ENCODE measurements at regions not wholly inside any gene's neighbourhood (a gene's known extent, or its start where the extent isn't known, plus 50 kb on each side); places are given as distances from the start of the nearest gene placed in this dataset.

- H4K20me1 ChIP-seq (ENCODE audit: insufficient read depth): no peaks in the 10 kb centered on the region
- 44 to 55% methylated on average over 7 of the region's 7 CpGs for WGBS, 2 experiments (ENCODE audit: low coverage in 1 of 2, low lambda C conversion rate in 2 of 2, missing lambda C conversion rate in 2 of 2)
- H3K4me2 ChIP-seq (ENCODE audit: unreplicated experiment): no peak overlapping the region
- H3K4me3 ChIP-seq: no peak overlapping the region
- in situ Hi-C loops (cut with MboI): no loop called here
- TF ChIP-seq EZH2phosphoT487 (IDR thresholded peaks at IDR 0.05; ENCODE audit: insufficient read depth, low read depth) (no peak), EZH2 (IDR thresholded peaks at IDR 0.05; ENCODE audit: insufficient read depth, poor library complexity, severe bottlenecking) (no peak)
- no peak overlapping the region for H3K27ac ChIP-seq
- no peak overlapping the region for H2AFZ ChIP-seq
- H3K36me3 ChIP-seq (ENCODE audit: low read depth): no peaks in the 10 kb centered on the region
- no peaks in the 10 kb centered on the region for H3K79me2 ChIP-seq (ENCODE audit: insufficient read depth)
- H3K9me2 ChIP-seq (ENCODE audit: insufficient read depth): no peaks in the 10 kb centered on the region
- no peaks in the 10 kb centered on the region for H3K9me3 ChIP-seq (ENCODE audit: low read depth)
- DNase-seq: no peak
- no peak overlapping the region for H3K9ac ChIP-seq
- no peaks in the 10 kb centered on the region for H3F3A ChIP-seq (ENCODE audit: insufficient read depth)
- H3K27me3 ChIP-seq (replicated peaks; ENCODE audit: insufficient read depth): no peaks in the 10 kb centered on the region; the same call in 1 of the 2 replicates
- H3K4me1 ChIP-seq (ENCODE audit: insufficient read depth): no peaks in the 10 kb centered on the region
These were observed 318.2 kb downstream of the MAFB start for GRCh38 chr20:40370800-40371199.

DNA sequence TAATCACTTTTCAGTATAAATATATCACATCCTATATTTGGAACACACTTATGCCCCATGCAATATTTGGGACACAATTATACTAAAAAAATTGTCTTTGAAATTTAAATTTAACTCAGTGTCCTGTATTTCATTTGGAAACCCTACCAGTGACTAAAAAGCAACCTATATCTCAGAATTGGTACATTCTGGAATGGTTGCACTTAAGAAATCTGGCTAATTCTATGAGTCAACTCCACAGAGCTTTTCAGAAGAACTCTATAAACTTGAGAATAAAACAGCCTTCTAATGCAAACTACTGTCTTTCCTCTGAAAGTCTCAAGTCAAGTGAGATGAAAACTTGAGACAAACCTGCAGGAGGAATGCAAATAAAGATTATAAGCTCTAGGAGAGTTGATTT, 320.2 kb downstream of the MAFB start:
- Histone ChIP-seq H3K36me3 (ENCODE audit: low read depth) (no peaks in the 10 kb centered on the region), H3K4me3 (no peak overlapping the region), H3K4me2 (ENCODE audit: unreplicated experiment) (no peak overlapping the region), H3K27me3 (replicated peaks; ENCODE audit: insufficient read depth) (no peaks in the 10 kb centered on the region; the same call in none of the 2 replicates), H2AFZ (no peak overlapping the region), H3K9me2 (ENCODE audit: insufficient read depth) (no peaks in the 10 kb centered on the region), H3K9ac (no peak overlapping the region), H3K79me2 (ENCODE audit: insufficient read depth) (no peaks in the 10 kb centered on the region), H3K9me3 (ENCODE audit: low read depth) (no peaks in the 10 kb centered on the region), H3K27ac (no peak overlapping the region), H3K4me1 (ENCODE audit: insufficient read depth) (no peaks in the 10 kb centered on the region), H3F3A (ENCODE audit: insufficient read depth) (no peaks in the 10 kb centered on the region), H4K20me1 (ENCODE audit: insufficient read depth) (no peaks in the 10 kb centered on the region)
- in situ Hi-C loops (cut with MboI): no loop called here
- no peak for TF ChIP-seq EZH2phosphoT487 (IDR thresholded peaks at IDR 0.05; ENCODE audit: insufficient read depth, low read depth)
- TF ChIP-seq EZH2 (IDR thresholded peaks at IDR 0.05; ENCODE audit: insufficient read depth, poor library complexity, severe bottlenecking): no peak
- DNase-seq: no peak

GRCh38 chr20:40361916-40362315, 327.1 kb downstream of the MAFB start:
- no peaks in the 10 kb centered on the region for H3K9me3 ChIP-seq (ENCODE audit: low read depth)
- H4K20me1 ChIP-seq (ENCODE audit: insufficient read depth): no peaks in the 10 kb centered on the region
- no peaks in the 10 kb centered on the region for H3F3A ChIP-seq (ENCODE audit: insufficient read depth)
- H3K27ac ChIP-seq: no peak overlapping the region
- H2AFZ ChIP-seq: no peak overlapping the region
- H3K27me3 ChIP-seq (replicated peaks; ENCODE audit: insufficient read depth): peaks cover 5% of the 10 kb centered on the region; the same call in 1 of the 2 replicates
- no peaks in the 10 kb centered on the region for H3K9me2 ChIP-seq (ENCODE audit: insufficient read depth)
- no peaks in the 10 kb centered on the region for H3K4me1 ChIP-seq (ENCODE audit: insufficient read depth)
- 29 to 37% methylated on average over 1 of the region's 1 CpG for WGBS, 2 experiments (ENCODE audit: low coverage in 1 of 2, low lambda C conversion rate in 2 of 2, missing lambda C conversion rate in 2 of 2)
- no peak for DNase-seq
- H3K4me2 ChIP-seq (ENCODE audit: unreplicated experiment): no peak overlapping the region
- no peak overlapping the region for H3K9ac ChIP-seq
- TF ChIP-seq EZH2 (IDR thresholded peaks at IDR 0.05; ENCODE audit: insufficient read depth, poor library complexity, severe bottlenecking) (no peak), EZH2phosphoT487 (IDR thresholded peaks at IDR 0.05; ENCODE audit: insufficient read depth, low read depth) (no peak)
- no peak overlapping the region for H3K4me3 ChIP-seq
- no peaks in the 10 kb centered on the region for H3K36me3 ChIP-seq (ENCODE audit: low read depth)
- in situ Hi-C loops (cut with MboI): no loop called here
- no peaks in the 10 kb centered on the region for H3K79me2 ChIP-seq (ENCODE audit: insufficient read depth)

- Histone ChIP-seq H2AFZ (no peak overlapping the region), H3K9me2 (ENCODE audit: insufficient read depth) (no peaks in the 10 kb centered on the region), H3F3A (ENCODE audit: insufficient read depth) (no peaks in the 10 kb centered on the region), H3K36me3 (ENCODE audit: low read depth) (no peaks in the 10 kb centered on the region), H3K4me1 (ENCODE audit: insufficient read depth) (no peaks in the 10 kb centered on the region), H3K27ac (no peak overlapping the region), H3K79me2 (ENCODE audit: insufficient read depth) (no peaks in the 10 kb centered on the region), H3K9ac (no peak overlapping the region), H3K9me3 (ENCODE audit: low read depth) (no peaks in the 10 kb centered on the region), H3K27me3 (replicated peaks; ENCODE audit: insufficient read depth) (peaks cover 5% of the 10 kb centered on the region; the same call in 1 of the 2 replicates), H3K4me2 (ENCODE audit: unreplicated experiment) (no peak overlapping the region), H3K4me3 (no peak overlapping the region), H4K20me1 (ENCODE audit: insufficient read depth) (no peaks in the 10 kb centered on the region)
- in situ Hi-C loops (cut with MboI): no loop called here
- no peak for DNase-seq
- TF ChIP-seq EZH2 (IDR thresholded peaks at IDR 0.05; ENCODE audit: insufficient read depth, poor library complexity, severe bottlenecking) (no peak), EZH2phosphoT487 (IDR thresholded peaks at IDR 0.05; ENCODE audit: insufficient read depth, low read depth) (no peak)
- WGBS, 2 experiments (ENCODE audit: low coverage in 1 of 2, low lambda C conversion rate in 2 of 2, missing lambda C conversion rate in 2 of 2): 48 to 56% methylated on average over 5 of the region's 5 CpGs
These were observed 329.7 kb downstream of the MAFB start for GRCh38 chr20:40359131-40359912.
